Progenitor cell of endocrine pancreas (in vitro differentiated cells): ENCODE measurements at regions not wholly inside any gene's neighbourhood (a gene's known extent, or its start where the extent isn't known, plus 50 kb on each side); places are given as distances from the start of the nearest gene placed in this dataset.

ENCODE experiments used
- DNase-seq: peaks from one replicate; pipeline ENCODE4 v3.0.0; 2021; ENCODE audit warnings: low spot score; ENCODE audit not compliant: unreplicated experiment
- H3K27ac Mint-ChIP-seq: 2 replicates; pipeline ENCODE4 v1.8.0; 2021; ENCODE audit warnings: mild to moderate bottlenecking, moderate library complexity, mixed read lengths
- H3K27me3 Mint-ChIP-seq: 2 replicates; pipeline ENCODE4 v1.8.0; 2021; ENCODE audit warnings: mixed read lengths
- H3K36me3 Mint-ChIP-seq: 2 replicates; pipeline ENCODE4 v1.8.0; 2022; ENCODE audit warnings: mixed read lengths; ENCODE audit not compliant: insufficient read depth
- H3K4me1 Mint-ChIP-seq: 2 replicates; pipeline ENCODE4 v1.8.0; 2021; ENCODE audit warnings: low read depth, mixed read lengths
- H3K4me3 Mint-ChIP-seq: 2 replicates; pipeline ENCODE4 v1.8.0; 2021; ENCODE audit warnings: low read depth, mild to moderate bottlenecking, moderate library complexity, mixed read lengths
- H3K9me3 Mint-ChIP-seq: 2 replicates; pipeline ENCODE4 v1.8.0; 2021; ENCODE audit warnings: low read depth, mixed read lengths
- CTCF ChIP-seq: fragments of 200-600 bp; sonication (generic); IDR thresholded peaks from one replicate; pipeline ENCODE4 v1.5.0; 2021; ENCODE audit warnings: antibody characterized with exemption, mild to moderate bottlenecking; ENCODE audit not compliant: unreplicated experiment

- no peaks in the 10 kb centered on the region for H3K4me1 Mint-ChIP-seq
- no peak overlapping the region for H3K27ac Mint-ChIP-seq
- DNase-seq = no peak
- H3K27me3 Mint-ChIP-seq = peaks cover 3% of the 10 kb centered on the region
- H3K4me3 Mint-ChIP-seq = no peak overlapping the region
- no peaks in the 10 kb centered on the region for H3K9me3 Mint-ChIP-seq
- no peak for TF ChIP-seq CTCF
- H3K36me3 Mint-ChIP-seq = no peaks in the 10 kb centered on the region
These were observed 389.5 kb downstream of the TCERG1L start for GRCh38 chr10:130921911-130922440.

GRCh38 chr10:130923596-130923995 lies 387.9 kb downstream of the TCERG1L start:
- no peak overlapping the region for H3K27ac Mint-ChIP-seq
- no peaks in the 10 kb centered on the region for H3K36me3 Mint-ChIP-seq
- TF ChIP-seq CTCF = no peak
- H3K27me3 Mint-ChIP-seq = peaks cover 7% of the 10 kb centered on the region
- no peaks in the 10 kb centered on the region for H3K4me1 Mint-ChIP-seq
- no peak overlapping the region for H3K4me3 Mint-ChIP-seq
- no peak for DNase-seq
- no peaks in the 10 kb centered on the region for H3K9me3 Mint-ChIP-seq

- no peaks in the 10 kb centered on the region for H3K9me3 Mint-ChIP-seq
These were observed 387.2 kb downstream of the TCERG1L start for GRCh38 chr10:130924138-130924819.

DNA sequence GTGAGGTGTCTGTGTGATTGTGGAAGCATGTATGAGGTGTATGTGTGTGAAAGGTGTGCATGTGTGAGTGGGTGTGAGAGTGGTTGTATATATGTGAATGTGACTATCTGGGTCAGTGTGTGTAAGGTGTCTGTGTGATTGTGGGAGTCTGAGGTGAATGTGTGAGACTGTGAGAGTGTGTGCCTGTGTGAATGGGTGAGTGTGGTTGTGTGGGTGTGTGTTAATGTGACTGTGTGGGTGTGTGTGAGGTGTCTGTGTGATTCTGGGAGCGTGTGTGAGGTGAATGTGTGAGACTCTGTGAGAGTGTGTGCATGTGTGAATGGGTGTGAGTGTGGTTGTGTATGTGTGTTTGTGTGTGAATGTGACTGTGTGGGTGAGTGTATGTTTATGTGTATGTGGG lies 385.1 kb downstream of the TCERG1L start:
- no peak for TF ChIP-seq CTCF
- H3K36me3 Mint-ChIP-seq = no peaks in the 10 kb centered on the region
- H3K4me3 Mint-ChIP-seq = no peak overlapping the region
- H3K9me3 Mint-ChIP-seq = no peaks in the 10 kb centered on the region
- H3K27ac Mint-ChIP-seq = no peak overlapping the region
- DNase-seq = no peak
- H3K4me1 Mint-ChIP-seq = no peaks in the 10 kb centered on the region
- peaks cover 8% of the 10 kb centered on the region for H3K27me3 Mint-ChIP-seq

More at GRCh38 chr10:130924138-130924819, 387.2 kb downstream of the TCERG1L start:
- Mint-ChIP-seq H3K4me1 (no peaks in the 10 kb centered on the region), H3K27ac (no peak overlapping the region), H3K27me3 (peaks cover 6% of the 10 kb centered on the region), H3K4me3 (no peak overlapping the region), H3K36me3 (no peaks in the 10 kb centered on the region)
- DNase-seq = peak; percentile 62
- no peak for TF ChIP-seq CTCF

GRCh38 chr10:130927157-130927556 lies 384.4 kb downstream of the TCERG1L start:
- no peaks in the 10 kb centered on the region for H3K4me1 Mint-ChIP-seq
- no peak overlapping the region for H3K4me3 Mint-ChIP-seq
- no peaks in the 10 kb centered on the region for H3K36me3 Mint-ChIP-seq
- DNase-seq = no peak
- peaks cover 8% of the 10 kb centered on the region for H3K27me3 Mint-ChIP-seq
- H3K9me3 Mint-ChIP-seq = no peaks in the 10 kb centered on the region
- no peak for TF ChIP-seq CTCF
- H3K27ac Mint-ChIP-seq = no peak overlapping the region
